ENCODE measurements at regions not wholly inside any gene's neighbourhood (a gene's known extent, or its start where the extent isn't known, plus 50 kb on each side); places are given as distances from the start of the nearest gene placed in this dataset.

- TF ChIP-seq CTCF (IDR thresholded peaks at IDR 0.05), result no peak
Measured at GRCh38 chr6:14510038-14510437, 392.5 kb downstream of the CD83 start.

- no peak for TF ChIP-seq CTCF (IDR thresholded peaks at IDR 0.05)
Measured at GRCh38 chr6:14511061-14511586, 393.6 kb downstream of the CD83 start.

- TF ChIP-seq CTCF (IDR thresholded peaks at IDR 0.05), result no peak
Measured at GRCh38 chr6:14512246-14512645, 394.7 kb downstream of the CD83 start.

- no peak for TF ChIP-seq CTCF (IDR thresholded peaks at IDR 0.05)
Measured at GRCh38 chr6:14513496-14514393, 396.2 kb downstream of the CD83 start.

GRCh38 chr6:14516956-14517355 is 399.4 kb downstream of the CD83 start:
- TF ChIP-seq CTCF (IDR thresholded peaks at IDR 0.05), result no peak

GRCh38 chr6:14517516-14518105 is 400.0 kb downstream of the CD83 start:
- no peak for TF ChIP-seq CTCF (IDR thresholded peaks at IDR 0.05)

- no peak for TF ChIP-seq CTCF (IDR thresholded peaks at IDR 0.05)
Measured at GRCh38 chr6:14518515-14519217, 401.1 kb downstream of the CD83 start.
